NCI-H1417 treated with DMSO at 0.1 percent for 48 hours (cell line): ENCODE measurements at regions not wholly inside any gene's neighbourhood (a gene's known extent, or its start where the extent isn't known, plus 50 kb on each side); places are given as distances from the start of the nearest gene placed in this dataset.
"Not testable (repeated sequence)": the region's sequence is repeated elsewhere in the genome, so short reads cannot be mapped to it uniquely, and the experiment has no call there.

Experiments used
- DNase-seq: peaks from one replicate; lab custom pipeline; 2025; lab: John Stamatoyannopoulos, UW

DNA sequence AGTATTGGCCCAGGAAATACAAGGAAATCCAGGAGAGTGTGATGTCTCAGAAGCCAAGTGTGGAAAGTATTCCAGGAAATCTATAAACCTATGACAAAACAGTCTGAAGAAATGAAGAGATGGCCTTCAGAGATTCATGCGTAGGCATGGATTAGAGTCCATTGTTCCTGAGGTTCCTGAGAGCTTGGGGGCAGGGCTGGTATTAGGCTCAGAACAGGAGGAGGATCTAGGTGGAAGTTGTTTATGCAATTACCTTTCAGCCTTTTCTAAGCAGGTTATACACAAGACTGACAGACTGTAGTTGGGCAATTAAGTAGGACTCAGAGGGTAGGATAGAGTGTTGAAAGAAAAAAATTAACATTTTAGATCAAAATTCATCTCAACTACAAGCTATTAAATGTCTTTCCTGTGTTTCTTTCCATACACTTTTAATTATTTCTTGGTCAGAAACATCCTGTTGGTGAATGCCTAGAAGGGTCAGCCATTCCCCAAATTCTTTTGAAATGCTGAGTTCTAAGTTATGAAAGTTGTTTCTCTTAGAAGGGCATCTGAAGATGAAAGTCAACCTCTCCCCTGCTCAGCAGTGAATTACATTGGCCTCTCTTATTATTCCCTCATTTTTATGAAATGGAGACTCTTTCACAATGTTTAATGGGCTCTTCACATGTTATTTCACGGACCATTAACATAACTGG is 201.2 kb upstream of the MYLIP start:
- DNase-seq, result peak; percentile 30

DNA sequence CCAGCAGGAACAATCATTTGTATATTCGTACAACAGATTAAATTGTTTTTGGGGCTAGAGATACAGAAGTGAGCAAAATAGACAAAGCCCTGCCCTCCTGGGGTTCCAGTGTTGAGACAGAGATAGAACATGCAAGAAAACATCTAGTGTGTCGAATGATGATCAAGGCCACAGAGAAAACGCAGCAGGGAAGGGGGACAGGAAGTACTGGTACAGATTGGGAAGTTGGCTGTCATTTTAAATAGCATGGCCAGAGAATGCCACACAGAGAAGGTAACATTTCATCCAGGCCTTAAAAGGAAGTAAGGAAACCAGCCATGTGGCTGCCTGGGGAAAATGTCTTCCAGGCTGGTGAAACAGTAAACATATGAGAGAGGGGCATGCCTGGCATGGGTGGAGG is 202.6 kb upstream of the MYLIP start:
- no peak for DNase-seq

DNA sequence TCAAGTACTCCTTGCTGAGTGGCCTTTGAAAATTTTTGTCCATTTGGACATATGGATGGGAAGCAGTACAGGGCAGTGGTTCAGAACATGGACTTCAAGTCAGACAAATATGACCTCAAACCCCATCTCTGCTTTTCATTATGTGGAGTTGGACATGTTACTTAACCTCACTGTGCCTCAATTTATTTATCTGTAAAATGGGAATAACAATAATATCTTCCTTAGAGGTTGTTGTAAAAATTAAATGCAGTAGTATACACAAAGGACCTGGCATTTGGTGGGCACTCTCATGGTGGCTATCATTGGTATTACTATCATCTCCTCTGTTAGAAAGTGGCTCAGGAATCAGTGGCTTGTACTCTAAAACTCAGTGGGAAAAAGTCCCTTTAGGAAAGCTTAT is 204.0 kb upstream of the MYLIP start:
- DNase-seq, result no peak

DNA sequence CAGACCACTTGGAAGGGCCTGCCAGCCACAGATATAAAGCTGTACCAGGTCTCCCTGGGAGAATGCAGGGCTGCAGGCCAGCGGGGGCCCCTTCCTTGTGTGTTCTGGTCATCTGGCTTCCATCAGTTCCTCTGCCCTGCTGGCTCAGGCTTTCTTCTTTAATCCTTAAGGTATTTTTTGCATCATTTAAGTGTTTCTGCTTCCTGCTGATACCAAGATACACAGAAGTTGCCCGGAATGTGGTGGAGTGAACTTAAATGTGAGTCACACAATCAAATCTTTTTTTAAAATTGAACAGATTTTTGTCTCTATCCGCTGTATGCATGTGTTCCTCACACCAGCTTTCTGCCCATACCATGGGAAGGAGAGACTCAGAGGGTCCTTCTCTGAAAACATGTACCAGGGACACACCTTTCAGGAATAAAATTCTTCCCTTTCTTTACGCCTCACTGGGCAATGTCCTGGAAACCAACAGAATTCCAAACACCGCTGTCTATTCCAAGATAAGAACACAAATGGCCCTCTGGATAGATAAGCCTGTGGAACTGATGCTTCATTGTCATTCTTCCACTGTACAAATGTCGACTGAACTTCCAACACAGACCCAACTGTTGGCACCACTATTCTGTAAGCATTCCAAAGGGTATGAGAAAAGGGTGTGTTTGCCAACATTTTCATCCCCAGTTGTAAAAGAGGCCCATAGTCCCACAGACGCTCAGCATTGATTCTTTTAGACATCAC is 206.2 kb upstream of the MYLIP start:
- DNase-seq, result no peak

DNA sequence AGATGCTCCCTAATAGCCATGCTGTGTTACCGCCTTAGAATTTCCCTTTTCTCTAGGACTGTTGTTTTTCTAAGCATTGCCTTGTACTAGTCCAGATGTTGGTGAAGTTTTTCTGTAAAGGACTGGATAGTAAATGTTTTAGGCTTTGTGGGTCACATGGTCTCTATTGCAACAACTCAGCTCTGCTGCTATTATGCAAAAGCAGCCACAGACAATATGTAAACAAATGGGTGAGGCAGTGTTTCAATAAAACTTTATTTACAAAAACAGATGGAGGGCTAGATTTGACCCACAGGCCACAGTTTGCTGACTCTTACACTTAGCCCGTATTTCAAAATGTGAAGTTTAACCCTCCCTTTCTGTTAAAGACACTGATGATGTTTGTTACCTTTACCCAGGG is 207.6 kb upstream of the MYLIP start:
- DNase-seq, result no peak

DNA sequence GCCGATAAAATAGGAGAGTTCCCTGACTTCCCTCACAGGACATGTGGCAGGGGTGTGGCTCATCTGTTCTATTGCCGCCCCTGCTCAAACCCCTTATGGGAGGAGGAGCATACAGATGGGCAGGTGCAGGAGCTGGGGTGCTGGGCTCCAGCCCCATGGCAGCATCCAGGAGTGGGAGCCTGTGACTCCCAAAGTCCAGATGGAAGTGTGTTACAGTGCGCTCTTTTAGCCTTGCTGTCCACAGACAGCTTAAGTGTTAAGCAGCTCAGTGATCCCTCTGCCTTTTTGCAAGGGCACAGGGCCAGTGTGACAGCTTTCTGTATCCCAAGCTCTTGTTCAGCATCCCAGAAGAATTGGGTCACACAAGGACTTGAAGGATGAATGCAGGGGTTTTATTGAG is 212.3 kb upstream of the MYLIP start:
- DNase-seq, result no peak

DNA sequence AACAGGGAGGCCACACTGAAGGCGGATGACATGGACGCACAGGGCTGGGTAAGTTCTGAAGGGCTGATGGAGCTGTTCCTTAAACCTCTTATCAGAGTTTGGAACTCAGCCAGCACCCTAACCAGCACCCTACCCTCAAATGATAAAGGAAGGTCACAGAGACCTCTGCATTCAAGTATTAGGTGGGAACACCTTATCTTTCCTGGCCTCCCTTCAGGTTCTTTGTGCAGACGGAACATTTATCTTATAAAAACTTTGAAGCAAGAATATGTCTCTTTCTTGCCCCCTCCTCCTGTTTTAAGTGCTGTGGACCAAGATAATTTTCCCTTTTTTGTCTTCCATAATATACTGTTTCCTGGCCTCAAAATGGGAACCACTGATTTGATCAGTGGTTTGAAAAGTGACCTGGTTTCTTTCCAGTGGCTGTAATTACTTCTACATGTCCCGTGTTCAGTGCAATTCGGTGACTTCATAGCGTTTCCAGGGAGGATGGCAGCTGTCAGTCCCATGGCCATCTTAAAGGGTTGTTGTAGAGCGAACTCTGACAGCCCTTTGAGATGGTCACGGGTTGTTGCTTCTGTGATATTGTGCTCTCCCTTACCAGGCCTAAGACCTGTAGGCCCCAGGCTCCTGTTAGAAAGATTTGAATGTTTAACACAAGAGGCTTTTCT is 213.2 kb upstream of the MYLIP start:
- no peak for DNase-seq

DNA sequence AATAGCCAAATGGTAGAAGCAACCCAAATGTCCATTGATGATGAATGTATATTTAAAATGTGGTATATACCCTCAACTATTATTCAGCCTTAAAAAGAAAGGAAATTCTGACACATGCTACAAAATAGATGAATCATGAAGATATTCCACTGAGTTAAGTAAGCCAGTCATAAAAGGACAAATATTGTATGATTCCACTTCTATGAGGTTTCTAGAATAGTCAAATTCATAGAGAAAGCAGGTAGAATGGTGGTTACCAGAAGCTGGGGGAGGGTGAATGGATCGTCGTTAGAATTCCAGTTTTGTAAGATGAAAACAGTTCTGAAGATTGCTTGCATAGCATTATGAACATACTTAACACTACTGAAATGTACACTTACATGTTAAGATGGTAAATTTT is 214.3 kb upstream of the MYLIP start:
- no peak for DNase-seq

DNA sequence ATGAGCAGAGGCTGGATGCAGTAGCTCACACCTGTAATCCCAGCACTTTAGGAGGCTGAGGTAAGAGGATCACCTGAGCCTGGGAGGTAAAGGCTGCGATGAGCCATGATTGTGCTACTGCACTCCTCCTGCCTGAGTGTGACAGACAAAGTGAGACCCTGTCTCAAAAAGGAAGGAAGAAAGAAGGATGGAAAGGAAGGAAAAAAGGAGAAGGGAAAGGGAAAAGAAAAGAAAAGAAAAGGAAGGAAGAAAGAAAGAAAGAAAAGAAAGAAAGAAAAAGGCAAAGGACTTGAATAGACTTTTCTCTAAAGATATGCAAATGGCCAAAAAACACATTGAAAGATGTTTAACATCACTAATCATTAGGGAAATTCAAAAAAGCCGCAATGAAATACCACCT is 215.3 kb upstream of the MYLIP start:
- no peak for DNase-seq

DNA sequence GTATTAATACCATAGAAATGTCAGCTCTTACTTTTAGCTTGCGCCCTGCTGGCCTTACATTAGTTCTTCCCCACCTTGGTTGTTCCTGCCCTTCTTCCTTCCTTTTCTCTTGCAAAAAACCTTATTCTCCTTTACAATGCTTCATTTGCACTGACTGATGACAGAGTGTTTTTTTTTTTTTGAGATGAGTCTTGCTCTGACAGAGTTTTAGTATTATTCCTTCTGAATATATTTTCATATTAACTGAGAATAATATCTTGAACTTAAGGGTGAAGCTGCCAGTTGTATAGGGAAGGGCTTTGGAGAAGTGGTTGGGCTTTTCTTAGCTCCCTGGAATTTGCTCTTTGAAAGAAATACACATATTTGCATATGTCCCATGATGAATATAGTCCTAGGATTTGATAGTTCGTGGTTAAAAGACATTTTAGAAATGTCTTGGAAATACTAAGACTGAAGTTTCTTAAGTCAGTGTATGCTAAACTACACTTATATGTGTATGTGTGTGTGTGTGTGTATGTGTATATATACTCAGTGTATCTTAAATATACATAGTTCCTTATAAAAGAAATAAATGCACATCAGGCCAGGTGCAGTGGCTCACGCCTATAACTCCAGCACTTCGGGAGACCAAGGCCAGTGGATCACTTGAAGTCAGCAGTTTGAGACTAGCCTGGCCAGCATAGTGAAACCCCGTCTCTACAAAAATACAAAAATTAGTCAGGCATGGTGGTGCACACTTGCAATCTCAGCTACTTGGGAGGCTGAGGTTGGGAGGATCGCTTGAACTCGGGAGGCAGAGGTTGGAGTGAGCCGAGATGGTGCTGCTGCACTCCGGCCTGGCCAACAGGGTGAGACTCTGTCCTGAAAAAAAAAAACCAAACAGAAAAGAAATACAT is 216.1 kb upstream of the MYLIP start:
- DNase-seq, result no peak

DNA sequence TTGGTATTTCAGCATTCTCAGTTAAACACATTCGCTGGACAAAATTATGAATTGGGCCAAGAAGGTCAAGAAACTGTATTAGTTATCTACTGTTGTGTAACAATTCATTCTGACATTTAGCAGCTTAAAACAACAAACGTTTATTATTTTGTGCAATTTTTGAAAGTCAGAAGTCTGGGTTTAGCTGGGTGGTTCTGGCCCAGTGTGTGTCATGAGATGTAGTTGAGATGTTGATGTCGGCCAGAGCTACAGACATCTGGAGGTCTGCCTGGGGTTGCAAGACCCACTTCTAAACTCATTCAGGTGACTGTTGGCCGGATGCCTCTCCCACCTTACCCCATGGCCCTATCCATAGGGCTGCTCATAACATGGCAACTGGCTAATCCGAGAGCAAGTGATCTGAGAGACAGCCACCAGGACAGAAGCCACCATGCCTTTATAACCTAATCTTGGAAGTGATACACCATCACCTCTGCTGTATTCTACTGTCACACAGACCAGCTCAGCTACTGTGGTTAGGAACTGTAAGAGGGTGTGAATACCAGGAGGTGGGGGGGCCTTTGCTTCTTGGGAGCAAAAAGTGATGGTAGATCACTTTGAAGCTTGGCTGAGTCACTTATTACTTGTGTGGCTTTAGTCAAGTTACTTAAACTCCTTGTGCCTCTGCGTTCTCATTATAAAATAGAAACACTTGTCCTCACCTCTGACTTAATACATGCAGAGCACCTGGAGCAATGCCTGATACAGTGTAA is 217.0 kb upstream of the MYLIP start:
- DNase-seq, result no peak

DNA sequence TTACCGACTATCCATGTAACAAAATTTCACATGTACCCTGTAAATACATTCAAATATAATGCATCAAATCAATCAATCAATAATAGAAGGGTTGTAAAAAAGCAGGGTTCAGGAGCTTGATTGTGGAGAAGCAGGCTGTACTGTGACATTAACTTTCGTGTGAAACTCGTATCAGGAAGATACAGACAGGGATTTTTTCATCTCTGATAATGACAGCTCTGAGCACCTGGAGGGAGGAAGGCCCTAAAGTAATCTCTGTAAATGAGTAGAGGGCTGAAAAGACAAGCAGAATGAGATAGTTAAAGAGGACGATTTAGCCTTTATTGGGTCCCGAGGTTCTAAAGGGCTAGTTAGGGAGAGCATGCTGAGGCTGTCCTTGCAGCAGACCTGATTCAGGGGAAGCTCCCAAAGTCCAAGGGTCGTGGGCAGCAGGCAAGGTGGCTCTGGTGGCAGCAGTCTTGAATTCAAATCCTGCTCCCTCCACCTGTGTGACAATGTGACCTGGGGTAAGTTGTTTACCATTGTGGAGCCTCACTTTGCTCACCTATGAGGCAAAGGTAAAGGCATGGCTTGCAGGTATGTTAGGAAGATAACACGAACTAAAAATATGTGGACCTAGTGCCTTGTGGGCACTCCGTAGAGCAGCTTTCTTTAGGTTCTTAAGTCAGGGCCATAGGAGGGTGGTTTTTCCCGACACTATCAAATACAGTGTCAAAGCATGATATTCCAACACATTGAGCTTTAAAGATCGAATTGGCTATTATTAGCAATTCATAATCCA is 219.4 kb upstream of the MYLIP start:
- no peak for DNase-seq

DNA sequence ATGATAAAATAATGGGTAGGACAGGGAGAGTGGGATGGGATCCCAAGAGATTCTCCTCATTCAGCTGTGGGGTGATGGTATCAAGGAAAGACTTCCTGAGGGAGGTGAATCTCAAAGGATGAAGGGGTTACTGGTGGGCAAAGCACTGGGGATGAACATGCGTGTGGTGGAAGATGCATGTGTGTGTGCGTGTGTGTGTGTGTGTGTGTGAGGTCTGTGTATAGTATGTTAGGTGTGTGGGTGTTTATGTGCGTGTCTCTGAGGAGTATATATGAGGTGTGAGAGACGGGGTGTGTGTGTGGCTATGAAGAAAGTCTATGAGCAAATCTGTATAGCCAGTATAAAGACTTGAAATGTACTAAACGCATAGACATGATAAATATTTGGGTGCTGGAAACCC is 220.0 kb upstream of the MYLIP start:
- DNase-seq, result no peak

DNA sequence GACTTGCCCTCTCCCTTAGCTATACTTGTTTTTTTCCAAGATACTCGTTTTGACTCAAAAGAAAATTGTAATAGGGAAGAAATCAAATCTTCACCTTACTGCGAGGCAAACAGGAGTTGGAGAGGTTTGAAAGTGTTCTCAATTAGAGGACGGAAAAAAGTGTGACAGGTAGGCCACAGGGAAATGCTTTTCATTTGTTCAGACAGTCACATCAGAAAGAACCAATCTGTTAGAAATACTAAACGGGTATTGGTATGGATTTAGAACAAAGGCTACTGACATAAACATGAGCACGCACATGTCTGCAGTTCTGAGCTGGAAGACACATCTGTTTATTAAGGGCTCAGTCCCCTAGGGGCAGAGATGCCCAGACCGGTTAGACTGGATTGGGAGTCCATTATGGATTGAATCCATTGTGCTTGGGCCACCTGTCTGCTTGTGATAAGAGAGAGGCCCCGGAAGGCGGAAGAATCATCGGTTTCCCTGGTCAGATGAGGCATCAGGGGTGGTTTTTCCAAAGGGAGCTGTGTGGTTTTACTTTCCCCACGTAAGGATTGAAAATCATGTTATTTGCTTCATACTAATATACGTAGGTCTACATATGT is 220.9 kb upstream of the MYLIP start:
- no peak for DNase-seq

DNA sequence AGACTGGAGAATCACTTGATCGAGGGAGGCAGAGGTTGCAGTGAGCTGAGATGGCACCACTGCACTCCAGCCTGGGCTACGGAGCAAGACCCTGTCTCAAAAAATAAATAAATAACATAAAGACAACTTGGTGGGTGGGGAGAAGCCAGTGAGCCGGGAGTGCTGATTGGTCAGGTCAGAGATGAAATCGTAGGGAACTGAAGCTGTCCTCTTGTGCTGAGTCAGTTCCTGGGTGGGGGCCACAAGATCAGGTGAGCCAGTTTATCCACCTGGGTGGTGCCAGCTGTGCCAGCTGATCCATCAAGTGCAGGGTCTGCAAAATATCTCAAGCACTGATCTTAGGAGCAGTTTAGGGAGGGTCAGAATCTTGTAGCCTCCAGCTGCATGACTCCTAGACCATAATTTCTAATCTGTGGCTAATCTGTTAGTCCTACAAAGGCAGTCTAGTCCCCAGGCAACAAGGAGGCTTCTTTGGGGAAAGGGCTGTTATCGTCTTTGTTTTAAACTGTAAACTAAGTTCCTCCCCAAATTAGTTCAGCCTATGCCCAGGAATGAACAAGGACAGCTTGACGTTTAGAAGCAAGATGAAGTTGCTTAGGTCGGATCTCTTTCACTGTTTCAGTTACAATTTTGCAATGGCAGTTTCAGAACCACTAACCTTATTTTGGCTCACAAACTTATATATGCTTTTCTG is 221.5 kb upstream of the MYLIP start:
- DNase-seq, result not testable (repeated sequence)

DNA sequence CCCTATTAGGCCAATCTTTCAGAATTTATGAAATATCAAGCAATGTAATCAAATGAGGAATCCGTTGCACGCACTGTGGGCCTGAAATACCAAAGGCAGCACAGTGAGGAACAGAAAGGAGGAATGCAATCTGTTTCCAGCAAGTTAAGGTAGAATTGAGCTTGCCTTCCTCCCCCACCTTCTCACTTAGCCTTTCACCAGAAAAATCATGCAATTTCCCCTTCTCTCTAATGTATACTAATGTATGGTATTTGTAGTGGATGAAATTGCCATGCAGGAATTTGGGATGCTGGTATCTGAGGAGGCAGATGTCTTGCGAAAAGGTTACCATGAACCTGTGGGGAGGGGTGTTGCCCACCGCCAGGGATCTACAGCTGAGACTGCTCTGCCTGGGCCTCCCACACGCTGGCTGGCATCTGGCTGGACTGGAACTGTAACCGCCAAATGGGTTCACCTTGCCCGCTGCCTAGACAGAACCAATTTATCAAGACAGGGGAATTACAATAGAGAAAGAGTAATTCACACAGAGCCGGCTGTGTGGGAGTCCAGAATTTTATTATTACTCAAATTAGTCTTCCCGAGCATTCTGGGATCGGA is 222.4 kb upstream of the MYLIP start:
- DNase-seq, result no peak

DNA sequence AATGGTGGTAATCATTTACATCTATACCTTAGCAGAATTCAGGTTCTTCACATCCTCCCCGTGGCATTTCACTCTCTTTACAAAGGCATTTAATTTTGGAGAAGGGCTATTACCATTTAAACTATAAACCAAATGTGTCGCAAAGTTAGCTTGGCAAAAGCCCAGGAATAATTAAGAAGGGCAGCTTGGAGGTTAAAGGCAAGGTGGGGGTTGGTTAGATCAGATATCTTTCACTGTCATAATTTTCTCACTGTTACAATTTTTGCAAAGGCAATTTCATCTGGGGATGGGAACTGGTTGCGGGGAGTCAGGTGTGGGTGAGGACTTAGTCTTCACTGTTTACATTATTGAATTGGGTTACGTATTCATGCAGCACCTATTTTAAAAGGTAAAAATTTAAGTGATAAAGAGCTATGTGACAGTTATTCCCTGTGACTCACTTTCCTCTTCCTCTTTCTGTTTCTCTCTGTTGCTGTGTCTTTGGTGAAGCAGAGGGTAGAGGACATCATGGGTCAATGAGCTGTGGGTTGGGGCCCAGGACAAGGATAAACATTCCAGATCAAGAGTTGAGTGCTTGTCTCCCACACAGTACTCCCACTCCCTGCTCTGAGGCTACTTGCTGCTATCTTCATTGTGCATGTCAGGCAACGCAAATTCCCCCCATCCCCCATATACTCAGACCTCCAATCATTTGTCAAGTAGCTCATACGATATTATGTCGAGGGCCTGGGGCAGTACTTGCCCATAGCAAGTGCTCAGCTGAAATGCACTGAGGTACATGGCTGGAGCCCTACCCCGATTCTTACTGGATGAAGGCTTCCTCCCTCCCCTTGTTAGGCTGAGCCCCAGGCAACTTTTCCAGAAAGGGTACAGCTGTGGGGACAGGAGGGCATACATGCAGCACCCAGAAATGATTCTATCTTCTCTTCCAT is 223.1 kb upstream of the MYLIP start:
- DNase-seq, result no peak
